NCI-H460 (cell line): ENCODE measurements at regions not wholly inside any gene's neighbourhood (a gene's known extent, or its start where the extent isn't known, plus 50 kb on each side); places are given as distances from the start of the nearest gene placed in this dataset.
"Not testable (repeated sequence)": the region's sequence is repeated elsewhere in the genome, so short reads cannot be mapped to it uniquely, and the experiment has no call there.

Experiments used
- DNase-seq: peaks from one replicate; pipeline ENCODE4 v3.0.0-alpha.2; 2016; ENCODE audit warnings: low read depth; ENCODE audit errors: extremely low read depth

- DNase-seq = no peak
Observed at GRCh38 chr9:754150-754931, 87.2 kb upstream of the DMRT1 start.

- no peak for DNase-seq
Observed at GRCh38 chr9:755454-756381, 85.8 kb upstream of the DMRT1 start.

- peak; percentile 29 for DNase-seq
Observed at GRCh38 chr9:757246-757881, 84.1 kb upstream of the DMRT1 start.

GRCh38 chr9:758146-758545, 83.4 kb upstream of the DMRT1 start:
- DNase-seq = no peak

GRCh38 chr9:759541-759940, 82.0 kb upstream of the DMRT1 start:
- no peak for DNase-seq

- no peak for DNase-seq
Observed at GRCh38 chr9:759983-760736, 81.3 kb upstream of the DMRT1 start.

- DNase-seq = no peak
Observed at GRCh38 chr9:761176-761792, 80.2 kb upstream of the DMRT1 start.

GRCh38 chr9:761793-762560, 79.5 kb upstream of the DMRT1 start:
- no peak for DNase-seq

GRCh38 chr9:763692-764091, 77.8 kb upstream of the DMRT1 start:
- DNase-seq = no peak

- peak; percentile 83 for DNase-seq
Observed at GRCh38 chr9:764105-764524, 77.4 kb upstream of the DMRT1 start.

- no peak for DNase-seq
Observed at GRCh38 chr9:764986-765385, 76.5 kb upstream of the DMRT1 start.

GRCh38 chr9:767061-767561, 74.4 kb upstream of the DMRT1 start:
- not testable (repeated sequence) for DNase-seq

GRCh38 chr9:776086-776485, 65.4 kb upstream of the DMRT1 start:
- no peak for DNase-seq

GRCh38 chr9:777978-778377, 63.5 kb upstream of the DMRT1 start:
- no peak for DNase-seq

- DNase-seq = no peak
Observed at GRCh38 chr9:784202-784601, 57.3 kb upstream of the DMRT1 start.

GRCh38 chr9:784916-785315, 56.6 kb upstream of the DMRT1 start:
- no peak for DNase-seq

- no peak for DNase-seq
Observed at GRCh38 chr9:785997-786396, 55.5 kb upstream of the DMRT1 start.

GRCh38 chr9:786405-786804, 55.1 kb upstream of the DMRT1 start:
- no peak for DNase-seq

GRCh38 chr9:788777-789176, 52.7 kb upstream of the DMRT1 start:
- DNase-seq = no peak
